ENCODE measurements at regions not wholly inside any gene's neighbourhood (a gene's known extent, or its start where the extent isn't known, plus 50 kb on each side); places are given as distances from the start of the nearest gene placed in this dataset.

DNA sequence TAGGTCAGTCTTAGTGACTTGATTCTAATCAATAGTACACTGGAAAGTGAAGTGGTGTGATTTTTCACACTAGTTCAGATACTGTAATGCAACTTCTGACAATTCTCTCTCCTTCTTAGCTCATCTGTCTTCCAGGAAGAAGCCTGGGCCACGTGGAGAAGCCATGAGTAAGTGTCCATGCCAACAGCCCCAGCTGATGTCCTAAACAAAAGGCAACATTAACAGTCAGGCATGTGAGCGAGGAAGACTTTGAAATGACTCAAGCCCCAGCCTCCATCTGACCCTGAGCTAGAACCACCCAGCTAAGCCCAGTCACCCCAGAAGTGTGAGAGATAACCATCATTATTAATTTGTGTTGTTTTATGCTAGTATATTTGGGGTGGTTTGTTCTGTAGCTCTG is 115.7 kb upstream of the MAGEB16 start:
- TF ChIP-seq, protein P1, sequence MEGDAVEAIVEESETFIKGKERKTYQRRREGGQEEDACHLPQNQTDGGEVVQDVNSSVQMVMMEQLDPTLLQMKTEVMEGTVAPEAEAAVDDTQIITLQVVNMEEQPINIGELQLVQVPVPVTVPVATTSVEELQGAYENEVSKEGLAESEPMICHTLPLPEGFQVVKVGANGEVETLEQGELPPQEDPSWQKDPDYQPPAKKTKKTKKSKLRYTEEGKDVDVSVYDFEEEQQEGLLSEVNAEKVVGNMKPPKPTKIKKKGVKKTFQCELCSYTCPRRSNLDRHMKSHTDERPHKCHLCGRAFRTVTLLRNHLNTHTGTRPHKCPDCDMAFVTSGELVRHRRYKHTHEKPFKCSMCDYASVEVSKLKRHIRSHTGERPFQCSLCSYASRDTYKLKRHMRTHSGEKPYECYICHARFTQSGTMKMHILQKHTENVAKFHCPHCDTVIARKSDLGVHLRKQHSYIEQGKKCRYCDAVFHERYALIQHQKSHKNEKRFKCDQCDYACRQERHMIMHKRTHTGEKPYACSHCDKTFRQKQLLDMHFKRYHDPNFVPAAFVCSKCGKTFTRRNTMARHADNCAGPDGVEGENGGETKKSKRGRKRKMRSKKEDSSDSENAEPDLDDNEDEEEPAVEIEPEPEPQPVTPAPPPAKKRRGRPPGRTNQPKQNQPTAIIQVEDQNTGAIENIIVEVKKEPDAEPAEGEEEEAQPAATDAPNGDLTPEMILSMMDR (IDR thresholded peaks at IDR 0.05), result no peak
- TF ChIP-seq ZFX (IDR thresholded peaks at IDR 0.05; ENCODE audit: borderline replicate concordance), result no peak
- no peak overlapping the region for H3K27ac ChIP-seq

DNA sequence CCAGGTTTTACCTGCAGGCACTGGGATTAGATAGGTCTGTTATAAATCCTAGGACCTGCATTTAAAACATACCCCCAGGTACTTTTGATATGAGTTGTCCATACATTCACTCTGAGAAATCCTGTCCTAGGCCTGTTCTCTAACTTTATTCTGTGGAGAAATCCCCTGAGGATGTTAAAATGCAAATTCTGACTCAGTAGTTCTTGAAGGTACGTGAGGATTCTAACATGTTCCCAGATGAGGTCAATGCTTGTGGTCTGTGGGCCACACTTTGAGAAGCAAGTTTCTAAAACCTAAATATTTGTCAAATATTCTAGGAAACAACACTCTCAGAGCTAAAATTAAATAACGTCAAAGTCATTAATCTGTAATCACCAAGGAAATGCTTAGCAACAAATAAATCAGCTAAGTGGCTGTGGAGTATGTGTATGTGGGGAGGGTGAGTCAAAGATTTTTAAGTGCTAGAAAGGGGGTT is 101.3 kb upstream of the MAGEB16 start:
- no peak overlapping the region for H3K27ac ChIP-seq
- no peak for TF ChIP-seq ZFX (IDR thresholded peaks at IDR 0.05; ENCODE audit: borderline replicate concordance)
- TF ChIP-seq, protein P1 (IDR thresholded peaks at IDR 0.05), result no peak

GRCh38 chrX:35699642-35700041 is 98.5 kb upstream of the MAGEB16 start:
- TF ChIP-seq, protein P1 (IDR thresholded peaks at IDR 0.05), result no peak
- no peak for TF ChIP-seq ZFX (IDR thresholded peaks at IDR 0.05; ENCODE audit: borderline replicate concordance)
- no peak overlapping the region for H3K27ac ChIP-seq

DNA sequence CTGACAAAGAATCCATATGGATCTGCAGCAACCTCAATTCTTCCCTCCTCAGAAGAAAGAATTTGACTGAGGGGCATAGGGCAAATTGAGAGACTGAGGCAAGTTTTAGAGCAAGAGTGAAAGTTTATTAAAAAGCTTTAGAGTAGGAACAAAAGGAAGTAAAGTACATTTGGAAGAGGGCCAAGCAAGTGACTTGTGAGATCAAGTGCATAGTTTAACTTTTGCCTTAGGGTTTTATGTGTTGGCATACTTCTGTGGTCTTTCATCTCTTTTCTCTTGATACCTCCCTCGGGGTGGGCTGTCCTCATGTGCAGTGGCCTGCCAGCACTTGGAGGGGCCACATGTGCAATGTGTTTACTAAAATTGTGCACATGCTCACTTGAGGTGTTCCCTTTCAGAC is 98.0 kb upstream of the MAGEB16 start:
- TF ChIP-seq, protein P1 (IDR thresholded peaks at IDR 0.05), result no peak
- no peak for TF ChIP-seq ZFX (IDR thresholded peaks at IDR 0.05; ENCODE audit: borderline replicate concordance)
- H3K27ac ChIP-seq, result no peak overlapping the region

- TF ChIP-seq ZFX (IDR thresholded peaks at IDR 0.05; ENCODE audit: borderline replicate concordance), result no peak
- TF ChIP-seq, protein P1 (IDR thresholded peaks at IDR 0.05), result no peak
- H3K27ac ChIP-seq, result no peak overlapping the region
Measured at GRCh38 chrX:35711281-35711680, 86.9 kb upstream of the MAGEB16 start.

GRCh38 chrX:35722128-35722527 is 76.0 kb upstream of the MAGEB16 start:
- H3K27ac ChIP-seq, result no peak overlapping the region
- TF ChIP-seq, protein P1 (IDR thresholded peaks at IDR 0.05), result no peak
- no peak for TF ChIP-seq ZFX (IDR thresholded peaks at IDR 0.05; ENCODE audit: borderline replicate concordance)

GRCh38 chrX:35726176-35726575 is 72.0 kb upstream of the MAGEB16 start:
- H3K27ac ChIP-seq, result no peak overlapping the region
- TF ChIP-seq, protein P1 (IDR thresholded peaks at IDR 0.05), result peak; percentile 34
- TF ChIP-seq ZFX (IDR thresholded peaks at IDR 0.05; ENCODE audit: borderline replicate concordance), result no peak

All from 22Rv1 (cell line).